Epithelial cell of proximal tubule (primary cell): ENCODE measurements at regions not wholly inside any gene's neighbourhood (a gene's known extent, or its start where the extent isn't known, plus 50 kb on each side); places are given as distances from the start of the nearest gene placed in this dataset.

Experiments used
- DNase-seq: peaks from one replicate; pipeline ENCODE4 v3.0.0-alpha.2; 2011; ENCODE audit warnings: low read depth
- H3K4me3 ChIP-seq: 2 replicates; pipeline ENCODE4 v1.5.1; 2011; ENCODE audit warnings: low read depth, mild to moderate bottlenecking, low read length
- CTCF ChIP-seq: conservative IDR thresholded peaks from 2 replicates; pipeline ENCODE4 v1.5.1; 2012; ENCODE audit warnings: low read depth, mild to moderate bottlenecking, low read length

- DNase-seq: no peak
- no peak for TF ChIP-seq CTCF
- no peak overlapping the region for H3K4me3 ChIP-seq
These were observed 68.1 kb downstream of the CRYGS start for GRCh38 chr3:186476044-186476468.

- DNase-seq: no peak
- TF ChIP-seq CTCF: no peak
- H3K4me3 ChIP-seq: no peak overlapping the region
These were observed 71.0 kb downstream of the CRYGS start for GRCh38 chr3:186473166-186473565.

GRCh38 chr3:186472456-186473008 lies 71.6 kb downstream of the CRYGS start:
- no peak for TF ChIP-seq CTCF
- no peak for DNase-seq

GRCh38 chr3:186471771-186472170 lies 72.4 kb downstream of the CRYGS start:
- DNase-seq: no peak
- no peak overlapping the region for H3K4me3 ChIP-seq
- TF ChIP-seq CTCF: no peak

More at GRCh38 chr3:186472456-186473008, 71.6 kb downstream of the CRYGS start:
- no peak overlapping the region for H3K4me3 ChIP-seq

- no peak for DNase-seq
- H3K4me3 ChIP-seq: no peak overlapping the region
- TF ChIP-seq CTCF: no peak
These were observed 74.7 kb downstream of the CRYGS start for GRCh38 chr3:186469525-186469924.

- TF ChIP-seq CTCF: no peak
- H3K4me3 ChIP-seq: no peak overlapping the region
- no peak for DNase-seq
These were observed 76.2 kb downstream of the CRYGS start for GRCh38 chr3:186467969-186468368.

GRCh38 chr3:186466391-186466974 lies 77.7 kb downstream of the CRYGS start:
- DNase-seq: no peak
- H3K4me3 ChIP-seq: no peak overlapping the region
- TF ChIP-seq CTCF: no peak
